ENCODE measurements at regions not wholly inside any gene's neighbourhood (a gene's known extent, or its start where the extent isn't known, plus 50 kb on each side); places are given as distances from the start of the nearest gene placed in this dataset.

- TF ChIP-seq, protein P1, sequence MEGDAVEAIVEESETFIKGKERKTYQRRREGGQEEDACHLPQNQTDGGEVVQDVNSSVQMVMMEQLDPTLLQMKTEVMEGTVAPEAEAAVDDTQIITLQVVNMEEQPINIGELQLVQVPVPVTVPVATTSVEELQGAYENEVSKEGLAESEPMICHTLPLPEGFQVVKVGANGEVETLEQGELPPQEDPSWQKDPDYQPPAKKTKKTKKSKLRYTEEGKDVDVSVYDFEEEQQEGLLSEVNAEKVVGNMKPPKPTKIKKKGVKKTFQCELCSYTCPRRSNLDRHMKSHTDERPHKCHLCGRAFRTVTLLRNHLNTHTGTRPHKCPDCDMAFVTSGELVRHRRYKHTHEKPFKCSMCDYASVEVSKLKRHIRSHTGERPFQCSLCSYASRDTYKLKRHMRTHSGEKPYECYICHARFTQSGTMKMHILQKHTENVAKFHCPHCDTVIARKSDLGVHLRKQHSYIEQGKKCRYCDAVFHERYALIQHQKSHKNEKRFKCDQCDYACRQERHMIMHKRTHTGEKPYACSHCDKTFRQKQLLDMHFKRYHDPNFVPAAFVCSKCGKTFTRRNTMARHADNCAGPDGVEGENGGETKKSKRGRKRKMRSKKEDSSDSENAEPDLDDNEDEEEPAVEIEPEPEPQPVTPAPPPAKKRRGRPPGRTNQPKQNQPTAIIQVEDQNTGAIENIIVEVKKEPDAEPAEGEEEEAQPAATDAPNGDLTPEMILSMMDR (IDR thresholded peaks at IDR 0.05) = no peak
- TF ChIP-seq EZH2 (IDR thresholded peaks at IDR 0.05; ENCODE audit: borderline replicate concordance, insufficient read depth, low read depth, low read length, poor library complexity, severe bottlenecking) = no peak
Observed at GRCh38 chr14:58777541-58777979, 139.8 kb downstream of the DACT1 start.

Measured in B cell (primary cell).